GM18511 (cell line): ENCODE measurements at regions not wholly inside any gene's neighbourhood (a gene's known extent, or its start where the extent isn't known, plus 50 kb on each side); places are given as distances from the start of the nearest gene placed in this dataset.
"Not testable (repeated sequence)": the region's sequence is repeated elsewhere in the genome, so short reads cannot be mapped to it uniquely, and the experiment has no call there.

Experiments
- ATAC-seq: cut with Tn5 transposase; IDR thresholded peaks from one replicate; pipeline ENCODE4 v1.9.1; 2021; ENCODE audit warnings: mild to moderate bottlenecking, moderate library complexity; ENCODE audit not compliant: unreplicated experiment

- no peak for ATAC-seq
Measured at GRCh38 chr14:43012817-43013216, 1406.1 kb downstream of the LRFN5 start.

GRCh38 chr14:43005807-43006206 is 1399.1 kb downstream of the LRFN5 start:
- no peak for ATAC-seq

DNA sequence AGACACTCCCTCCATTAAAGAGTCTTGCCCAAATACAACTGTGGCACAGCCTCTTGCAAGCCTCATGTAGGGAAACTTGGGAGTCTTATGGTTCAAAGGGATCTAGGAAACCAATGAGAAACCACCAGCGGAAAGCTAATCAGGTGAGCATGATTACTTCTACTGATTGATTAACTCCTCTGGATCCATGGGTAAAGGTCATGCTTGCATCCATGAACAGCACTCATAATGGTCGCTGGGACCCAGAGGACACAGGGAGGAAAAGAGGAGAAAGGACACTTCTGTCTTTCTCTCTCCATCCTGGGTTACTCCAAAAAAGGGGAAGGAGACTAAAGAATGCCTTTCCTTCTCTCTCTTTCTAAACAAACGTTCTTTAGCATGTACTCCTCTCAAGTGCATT is 1397.2 kb downstream of the LRFN5 start:
- no peak for ATAC-seq

GRCh38 chr14:43001731-43002130 is 1395.1 kb downstream of the LRFN5 start:
- ATAC-seq: no peak

DNA sequence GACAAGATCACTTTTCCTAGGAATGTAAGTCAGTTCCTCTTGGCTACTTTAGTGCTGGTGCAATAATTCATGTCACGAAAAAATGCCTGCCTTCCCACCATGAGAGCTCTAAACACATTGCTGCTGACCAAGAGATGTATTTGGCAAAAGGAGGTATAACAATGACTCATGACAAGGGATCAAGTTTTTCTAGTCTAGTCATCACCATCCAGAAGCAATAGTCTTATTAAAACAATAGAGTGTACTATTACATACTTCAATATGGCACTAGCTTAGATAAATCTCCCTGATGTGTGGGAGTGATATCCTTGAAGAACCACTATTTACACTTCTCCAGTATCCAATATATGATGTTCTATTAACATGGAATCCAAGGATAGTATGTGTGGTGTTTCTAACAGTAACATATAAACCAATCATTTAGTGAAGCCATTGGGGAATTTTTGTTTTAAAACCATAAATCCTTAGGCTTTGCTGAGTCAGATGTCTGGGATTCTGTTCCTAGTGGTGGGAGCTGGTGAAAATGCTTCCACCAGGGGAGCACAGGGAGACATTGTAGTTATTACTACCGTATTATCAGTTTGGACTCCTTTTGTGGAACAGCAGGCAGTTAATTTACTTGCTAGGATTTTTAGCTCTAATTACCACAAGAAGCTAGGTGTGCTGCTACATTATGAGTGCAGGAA is 1387.5 kb downstream of the LRFN5 start:
- no peak for ATAC-seq

GRCh38 chr14:42992930-42993329 is 1386.3 kb downstream of the LRFN5 start:
- ATAC-seq: no peak

DNA sequence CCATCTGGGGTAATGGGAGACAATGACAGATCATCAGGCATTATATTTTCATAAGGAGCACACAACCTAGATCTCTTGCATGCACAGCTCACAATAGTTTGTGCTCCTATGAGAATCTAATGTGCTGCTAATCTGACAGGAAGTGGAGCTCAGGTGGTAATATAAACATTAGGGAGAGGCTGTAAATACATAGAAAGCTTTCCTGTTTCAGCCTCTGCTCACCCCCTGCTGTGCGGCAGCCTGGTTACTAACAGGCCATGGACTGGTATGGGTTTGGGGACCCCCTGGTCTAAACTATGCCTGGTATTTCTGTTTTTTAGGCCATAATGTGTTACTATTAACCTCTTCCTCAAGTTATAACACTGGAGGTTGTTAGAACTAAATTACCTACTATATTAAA is 1373.7 kb downstream of the LRFN5 start:
- no peak for ATAC-seq

GRCh38 chr14:42973171-42973570 is 1366.5 kb downstream of the LRFN5 start:
- not testable (repeated sequence) for ATAC-seq

DNA sequence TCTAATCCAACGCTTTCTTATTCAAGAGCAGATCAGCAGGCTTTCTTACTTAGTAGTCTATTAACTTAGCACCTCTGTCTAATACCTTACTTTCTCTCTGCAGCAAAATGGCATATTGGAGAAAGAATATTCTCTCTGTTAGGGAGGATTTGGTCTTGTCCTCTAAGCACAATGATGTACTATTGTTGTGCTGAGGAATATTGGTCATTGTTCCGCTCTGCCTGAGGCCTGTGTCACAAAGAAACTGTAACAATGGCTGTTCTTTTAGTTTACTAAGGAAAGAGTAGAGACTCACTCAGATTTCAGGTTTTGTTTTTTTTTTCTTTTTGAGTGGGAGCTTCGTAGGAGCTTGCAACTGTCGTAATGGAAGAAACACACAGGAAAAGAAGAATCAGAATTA is 1358.8 kb downstream of the LRFN5 start:
- ATAC-seq: no peak

DNA sequence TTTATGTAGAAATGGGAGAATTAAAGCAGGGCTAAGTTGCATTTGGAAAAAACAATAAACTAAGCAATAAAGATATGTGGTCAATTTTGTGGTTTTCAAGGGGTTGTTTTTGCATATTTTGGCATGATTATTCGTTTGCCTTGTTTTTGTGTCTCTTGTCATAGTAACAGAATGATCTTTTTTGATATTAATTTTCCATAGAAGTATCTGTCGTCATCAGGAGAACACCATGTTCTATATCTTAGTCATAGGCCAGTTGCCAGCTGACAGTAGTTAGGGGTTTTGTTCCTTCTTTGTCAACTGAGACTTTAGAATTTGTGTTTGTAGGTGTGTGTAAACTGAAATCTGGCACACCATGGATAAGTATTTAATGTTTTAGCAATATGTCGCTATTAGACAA is 1354.8 kb downstream of the LRFN5 start:
- no peak for ATAC-seq

- ATAC-seq: no peak
Measured at GRCh38 chr14:42950363-42950762, 1343.7 kb downstream of the LRFN5 start.

- ATAC-seq: no peak
Measured at GRCh38 chr14:42947991-42948390, 1341.3 kb downstream of the LRFN5 start.

GRCh38 chr14:42944284-42944683 is 1337.6 kb downstream of the LRFN5 start:
- ATAC-seq: no peak

DNA sequence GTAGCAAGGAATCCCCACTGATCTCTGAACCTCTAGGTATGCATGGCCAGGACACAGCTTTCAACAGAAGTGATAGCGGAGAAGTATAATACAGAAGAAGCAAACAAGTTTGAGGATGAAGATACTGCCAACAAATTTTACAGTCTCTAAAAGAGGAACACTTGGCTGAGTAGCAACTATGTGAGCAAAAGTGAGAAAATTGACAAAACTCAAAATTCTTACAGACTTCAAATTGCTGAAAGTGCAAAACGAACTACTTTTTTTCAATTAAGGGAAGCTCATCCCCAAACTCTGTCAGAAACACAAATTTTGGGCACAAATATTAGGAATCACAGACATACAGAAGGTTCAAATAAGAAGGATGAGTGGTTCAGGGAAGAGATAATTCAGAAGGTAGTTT is 1324.6 kb downstream of the LRFN5 start:
- ATAC-seq: no peak

GRCh38 chr14:42929806-42930480 is 1323.3 kb downstream of the LRFN5 start:
- peak; percentile 60 for ATAC-seq

DNA sequence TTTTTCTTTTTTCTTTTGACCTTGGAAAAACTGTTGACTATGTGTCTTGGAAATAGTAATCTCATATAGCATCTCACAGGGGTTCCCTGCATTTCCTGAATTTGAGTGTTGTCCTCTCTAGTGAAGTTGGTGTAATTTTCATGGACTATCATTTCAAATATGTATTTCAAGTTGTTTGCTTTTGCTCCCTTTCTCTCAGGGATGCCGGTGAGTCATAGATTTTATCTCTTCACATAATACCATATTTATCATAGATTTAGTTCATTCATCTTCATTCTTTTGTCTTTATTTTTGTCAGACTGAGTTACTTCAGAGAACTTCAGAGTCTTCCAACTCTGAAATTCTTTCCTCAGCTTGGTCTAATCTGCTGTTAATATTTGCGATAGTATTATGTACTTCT is 1320.6 kb downstream of the LRFN5 start:
- ATAC-seq: no peak

DNA sequence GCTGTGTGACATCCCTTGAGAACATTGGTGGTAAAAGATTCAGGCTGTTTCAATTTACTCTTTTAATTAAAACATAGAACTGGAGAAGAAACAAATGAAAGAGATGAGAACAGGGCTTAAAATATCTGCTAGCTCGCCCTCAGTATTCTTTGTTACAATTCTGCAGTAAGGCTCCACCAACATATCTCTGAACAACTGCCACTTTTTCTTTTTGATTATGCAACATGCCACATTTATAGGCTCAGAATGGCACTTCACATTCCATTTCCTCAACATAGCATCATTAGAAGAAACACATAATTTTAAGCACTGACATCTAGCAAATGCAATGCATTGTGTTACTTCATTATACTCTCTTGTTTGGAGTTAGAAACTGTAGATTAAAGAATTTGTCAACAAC is 1315.2 kb downstream of the LRFN5 start:
- no peak for ATAC-seq

- no peak for ATAC-seq
Measured at GRCh38 chr14:42918615-42919014, 1311.9 kb downstream of the LRFN5 start.

DNA sequence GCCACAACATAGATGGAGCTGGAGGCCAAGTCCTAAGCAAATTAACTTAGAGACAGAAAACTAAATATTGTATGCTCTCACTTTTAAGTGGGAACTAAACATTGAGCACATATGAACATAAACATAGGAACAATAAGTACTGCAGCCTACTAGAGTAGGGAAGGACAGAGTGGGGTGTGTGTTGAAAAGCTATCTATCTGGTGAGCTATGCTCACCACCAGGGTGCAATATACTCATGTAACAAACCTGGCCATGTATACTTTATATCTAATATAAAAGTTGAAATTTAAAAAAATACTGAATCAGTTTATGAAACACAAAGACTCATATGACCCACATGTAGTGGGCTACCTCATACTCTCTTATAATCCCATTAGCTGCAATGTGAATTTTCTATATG is 1305.0 kb downstream of the LRFN5 start:
- no peak for ATAC-seq

DNA sequence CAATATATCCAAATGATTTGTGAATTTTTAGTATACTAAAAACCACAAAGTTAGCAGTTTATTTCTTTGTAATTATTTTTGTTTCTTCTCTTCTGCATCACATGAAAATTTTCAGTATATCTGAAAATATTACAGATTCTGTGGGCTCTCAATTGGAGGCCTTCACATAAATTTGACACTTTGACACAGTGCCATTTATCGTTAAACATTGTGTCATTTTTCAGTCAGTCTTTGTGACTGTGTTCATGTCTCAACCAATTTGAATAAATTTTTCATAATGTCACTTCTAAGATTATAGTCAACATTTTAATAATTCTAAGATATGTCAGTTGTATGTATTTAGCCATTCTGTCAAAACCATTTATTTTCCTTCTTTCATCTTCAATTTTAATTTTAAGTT is 1303.0 kb downstream of the LRFN5 start:
- ATAC-seq: no peak

DNA sequence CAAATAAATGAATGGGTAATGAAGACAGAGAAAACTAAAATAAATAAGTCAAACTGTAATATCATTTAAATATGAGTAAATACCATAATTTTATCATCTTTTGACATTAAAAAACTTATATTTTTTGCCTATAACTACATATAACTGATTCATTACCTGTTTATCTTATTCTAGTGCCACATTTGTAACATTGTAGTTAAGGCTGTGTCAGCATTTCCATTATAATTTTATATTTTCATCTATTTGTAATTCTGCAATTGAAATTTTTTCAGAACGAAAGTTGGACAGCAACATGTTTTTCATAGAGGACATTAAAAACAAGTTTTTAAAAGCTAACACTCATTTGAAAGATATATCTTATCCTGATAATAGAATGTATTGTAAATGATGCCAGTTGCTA is 1286.5 kb downstream of the LRFN5 start:
- ATAC-seq: no peak

DNA sequence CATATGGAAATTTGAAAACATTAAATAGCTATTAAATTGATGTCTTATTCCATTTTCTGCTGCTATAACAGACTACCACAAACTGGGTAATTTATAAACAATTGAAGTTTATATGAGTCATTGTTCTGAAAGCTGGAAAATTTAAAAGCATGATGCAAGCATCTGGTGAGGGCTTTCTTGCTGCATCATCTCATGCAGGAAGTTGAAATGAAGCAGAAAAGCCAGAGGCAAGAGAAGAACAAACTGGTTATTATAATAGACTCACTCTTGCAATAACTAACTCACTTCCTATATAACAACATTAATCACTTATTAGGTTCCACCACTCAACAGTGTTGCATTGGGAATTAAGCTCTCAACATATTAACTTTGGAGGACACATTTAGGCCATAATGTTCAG is 1277.4 kb downstream of the LRFN5 start:
- ATAC-seq: no peak

DNA sequence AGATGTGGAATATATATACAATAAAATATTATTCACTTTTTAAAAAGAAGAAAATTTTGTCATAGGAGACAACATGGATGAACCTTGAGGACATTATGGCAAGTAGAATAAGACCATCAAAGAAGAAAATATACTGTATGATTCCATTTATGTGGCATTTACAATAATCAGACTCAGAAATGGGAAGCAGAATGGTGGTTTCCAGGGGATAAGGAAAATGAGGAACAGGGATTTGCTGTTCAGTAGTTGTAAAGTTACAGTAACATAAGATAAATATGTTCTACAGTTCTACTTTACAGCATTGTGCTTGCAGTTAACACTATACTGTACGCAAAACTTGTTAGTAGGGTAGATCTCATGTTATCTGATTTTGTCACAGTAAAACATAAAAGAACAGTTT is 1271.0 kb downstream of the LRFN5 start:
- no peak for ATAC-seq
